Suprapubic skin (tissue), 4 donors: ENCODE measurements at regions not wholly inside any gene's neighbourhood (a gene's known extent, or its start where the extent isn't known, plus 50 kb on each side); places are given as distances from the start of the nearest gene placed in this dataset.

Source experiments
- CTCF ChIP-seq, 2 donors: fragments of 200-600 bp in 1 of 2; fragments of 450-650 bp in 1 of 2; sonication (generic) in 1 of 2; IDR thresholded peaks; one replicate each; pipeline ENCODE4 v1.5.1; 2016 to 2019; ENCODE audit warnings: antibody characterized with exemption in 2 of 2, mild to moderate bottlenecking in 1 of 2, moderate library complexity in 1 of 2
- POLR2A ChIP-seq, 2 donors: fragments of 450-650 bp; IDR thresholded peaks; one replicate each; pipeline ENCODE4 v1.6.1; 2017; ENCODE audit warnings: antibody characterized with exemption in 2 of 2, mild to moderate bottlenecking in 2 of 2, moderate library complexity in 2 of 2
- POLR2AphosphoS5 ChIP-seq, 3 donors: sonication (generic); formaldehyde crosslinking; IDR thresholded peaks; one replicate each; pipeline ENCODE4 v1.6.1; 2017; ENCODE audit warnings: antibody characterized with exemption in 3 of 3

GRCh38 chr2:88263861-88264260, 93.7 kb downstream of the THNSL2 start:
- TF ChIP-seq CTCF (IDR thresholded peaks at IDR 0.05) = no peak
- TF ChIP-seq POLR2A (IDR thresholded peaks at IDR 0.05) = no peak
- TF ChIP-seq POLR2AphosphoS5 (IDR thresholded peaks at IDR 0.05) = no peak
